GM21528 (cell line): ENCODE measurements at regions not wholly inside any gene's neighbourhood (a gene's known extent, or its start where the extent isn't known, plus 50 kb on each side); places are given as distances from the start of the nearest gene placed in this dataset.
"Not testable (repeated sequence)": the region's sequence is repeated elsewhere in the genome, so short reads cannot be mapped to it uniquely, and the experiment has no call there.

ENCODE experiments used
- ATAC-seq: cut with Tn5 transposase; IDR thresholded peaks from one replicate; pipeline ENCODE4 v1.9.1; 2021; ENCODE audit warnings: mild to moderate bottlenecking, moderate library complexity; ENCODE audit not compliant: unreplicated experiment, low FRiP score

GRCh38 chr12:46629331-46630229 lies 196.2 kb downstream of the SLC38A4 start:
- ATAC-seq: no peak

- ATAC-seq: no peak
These were observed 197.6 kb downstream of the SLC38A4 start for GRCh38 chr12:46628176-46628575.

- no peak for ATAC-seq
These were observed 198.1 kb downstream of the SLC38A4 start for GRCh38 chr12:46627686-46628085.

GRCh38 chr12:46619474-46619873 lies 206.3 kb downstream of the SLC38A4 start:
- ATAC-seq: not testable (repeated sequence)

- not testable (repeated sequence) for ATAC-seq
These were observed 208.1 kb downstream of the SLC38A4 start for GRCh38 chr12:46617737-46618136.

- no peak for ATAC-seq
These were observed 208.6 kb downstream of the SLC38A4 start for GRCh38 chr12:46617167-46617566.

- ATAC-seq: no peak
These were observed 215.0 kb downstream of the SLC38A4 start for GRCh38 chr12:46610754-46611153.

- ATAC-seq: no peak
These were observed 216.1 kb downstream of the SLC38A4 start for GRCh38 chr12:46609674-46610073.

GRCh38 chr12:46609273-46609623 lies 216.5 kb downstream of the SLC38A4 start:
- no peak for ATAC-seq

GRCh38 chr12:46608431-46609272 lies 217.1 kb downstream of the SLC38A4 start:
- ATAC-seq: no peak

GRCh38 chr12:46604684-46605083 lies 221.1 kb downstream of the SLC38A4 start:
- no peak for ATAC-seq

- no peak for ATAC-seq
These were observed 221.9 kb downstream of the SLC38A4 start for GRCh38 chr12:46603776-46604456.

GRCh38 chr12:46602474-46602873 lies 223.3 kb downstream of the SLC38A4 start:
- ATAC-seq: no peak

- no peak for ATAC-seq
These were observed 218.6 kb upstream of the SLC38A2 start for GRCh38 chr12:46590991-46591703.

GRCh38 chr12:46585854-46586621 lies 213.5 kb upstream of the SLC38A2 start:
- ATAC-seq: no peak

GRCh38 chr12:46584098-46584497 lies 211.5 kb upstream of the SLC38A2 start:
- not testable (repeated sequence) for ATAC-seq

GRCh38 chr12:46581990-46582389 lies 209.4 kb upstream of the SLC38A2 start:
- ATAC-seq: not testable (repeated sequence)

GRCh38 chr12:46580445-46580844 lies 207.9 kb upstream of the SLC38A2 start:
- no peak for ATAC-seq

GRCh38 chr12:46579474-46579873 lies 206.9 kb upstream of the SLC38A2 start:
- no peak for ATAC-seq
